ENCODE measurements at regions not wholly inside any gene's neighbourhood (a gene's known extent, or its start where the extent isn't known, plus 50 kb on each side); places are given as distances from the start of the nearest gene placed in this dataset.
A peak's percentile ranks its signal among the peaks of the same experiment; 100 is the strongest.
"Not testable (repeated sequence)": the region's sequence is repeated elsewhere in the genome, so short reads cannot be mapped to it uniquely, and the experiment has no call there.

- not testable (repeated sequence) for DNase-seq
Measured at GRCh38 chr2:187610450-187610849, 56.2 kb upstream of the TFPI start.

- DNase-seq = peak; percentile 24
Measured at GRCh38 chr2:187612857-187613256, 58.6 kb upstream of the TFPI start.

GRCh38 chr2:187614756-187615155, 60.5 kb upstream of the TFPI start:
- DNase-seq = no peak

GRCh38 chr2:187615364-187615763, 61.1 kb upstream of the TFPI start:
- no peak for DNase-seq

- DNase-seq = no peak
Measured at GRCh38 chr2:187615902-187616301, 61.7 kb upstream of the TFPI start.

- DNase-seq = peak; percentile 38
Measured at GRCh38 chr2:187617120-187617519, 62.9 kb upstream of the TFPI start.

GRCh38 chr2:187617905-187618304, 63.7 kb upstream of the TFPI start:
- peak; percentile 70 for DNase-seq

- DNase-seq = no peak
Measured at GRCh38 chr2:187618813-187619212, 64.6 kb upstream of the TFPI start.

GRCh38 chr2:187627153-187627552, 72.9 kb upstream of the TFPI start:
- DNase-seq = no peak

GRCh38 chr2:187636731-187637391, 82.6 kb upstream of the TFPI start:
- DNase-seq = not testable (repeated sequence)

GRCh38 chr2:187637392-187637740, 83.1 kb upstream of the TFPI start:
- not testable (repeated sequence) for DNase-seq

GRCh38 chr2:187637771-187638170, 83.5 kb upstream of the TFPI start:
- DNase-seq = not testable (repeated sequence)

GRCh38 chr2:187638840-187639239, 84.6 kb upstream of the TFPI start:
- DNase-seq = no peak

GRCh38 chr2:187640926-187641510, 86.8 kb upstream of the TFPI start:
- no peak for DNase-seq

GRCh38 chr2:187642498-187642897, 88.3 kb upstream of the TFPI start:
- no peak for DNase-seq

GRCh38 chr2:187644486-187644885, 90.3 kb upstream of the TFPI start:
- no peak for DNase-seq

GRCh38 chr2:187644981-187645380, 90.7 kb upstream of the TFPI start:
- DNase-seq = no peak

- no peak for DNase-seq
Measured at GRCh38 chr2:187646556-187646955, 92.3 kb upstream of the TFPI start.

GRCh38 chr2:187654535-187654934, 100.3 kb upstream of the TFPI start:
- no peak for DNase-seq

- DNase-seq = no peak
Measured at GRCh38 chr2:187655001-187655400, 100.8 kb upstream of the TFPI start.

- DNase-seq = no peak
Measured at GRCh38 chr2:187656123-187656522, 101.9 kb upstream of the TFPI start.

GRCh38 chr2:187658952-187659525, 104.8 kb upstream of the TFPI start:
- DNase-seq = no peak

- not testable (repeated sequence) for DNase-seq
Measured at GRCh38 chr2:187676050-187676449, 121.8 kb upstream of the TFPI start.

GRCh38 chr2:187679454-187679853, 125.2 kb upstream of the TFPI start:
- DNase-seq = no peak

GRCh38 chr2:187684174-187684573, 129.9 kb upstream of the TFPI start:
- no peak for DNase-seq
